ENCODE measurements at regions not wholly inside any gene's neighbourhood (a gene's known extent, or its start where the extent isn't known, plus 50 kb on each side); places are given as distances from the start of the nearest gene placed in this dataset.

DNA sequence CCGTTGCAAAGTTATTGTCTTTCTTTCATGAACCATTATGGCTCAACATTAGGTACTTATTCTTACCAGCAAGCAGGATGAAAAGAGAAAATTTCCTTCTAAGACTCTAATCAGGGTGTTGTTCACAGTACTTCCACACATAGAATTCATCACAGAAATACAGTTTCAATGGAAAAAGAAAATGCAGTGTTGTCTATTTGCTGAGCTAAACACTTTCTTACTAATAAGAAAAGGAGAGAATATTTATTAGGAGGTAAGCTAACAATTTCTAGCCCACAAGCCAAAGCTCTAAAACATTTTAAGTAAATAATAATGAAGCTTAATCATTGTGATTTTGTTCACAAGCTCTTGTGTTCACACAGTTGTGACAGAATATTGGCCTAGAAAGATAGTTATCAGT lies 1772.8 kb upstream of the PCDH7 start:
- TF ChIP-seq HDGF (IDR thresholded peaks at IDR 0.05; ENCODE audit: borderline replicate concordance): no peak
- TF ChIP-seq TARDBP (IDR thresholded peaks at IDR 0.05): no peak
- no peak for TF ChIP-seq CTBP1 (IDR thresholded peaks at IDR 0.05; ENCODE audit: borderline replicate concordance)
- TF ChIP-seq, protein P1, sequence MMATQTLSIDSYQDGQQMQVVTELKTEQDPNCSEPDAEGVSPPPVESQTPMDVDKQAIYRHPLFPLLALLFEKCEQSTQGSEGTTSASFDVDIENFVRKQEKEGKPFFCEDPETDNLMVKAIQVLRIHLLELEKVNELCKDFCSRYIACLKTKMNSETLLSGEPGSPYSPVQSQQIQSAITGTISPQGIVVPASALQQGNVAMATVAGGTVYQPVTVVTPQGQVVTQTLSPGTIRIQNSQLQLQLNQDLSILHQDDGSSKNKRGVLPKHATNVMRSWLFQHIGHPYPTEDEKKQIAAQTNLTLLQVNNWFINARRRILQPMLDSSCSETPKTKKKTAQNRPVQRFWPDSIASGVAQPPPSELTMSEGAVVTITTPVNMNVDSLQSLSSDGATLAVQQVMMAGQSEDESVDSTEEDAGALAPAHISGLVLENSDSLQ (IDR thresholded peaks at IDR 0.05): no peak
- no peak for TF ChIP-seq LEF1 (IDR thresholded peaks at IDR 0.05; ENCODE audit: borderline replicate concordance)
- no peak for TF ChIP-seq L3MBTL2 (conservative IDR thresholded peaks at IDR 0.05)
- TF ChIP-seq NFRKB (IDR thresholded peaks at IDR 0.05): no peak
- TF ChIP-seq ELF4 (IDR thresholded peaks at IDR 0.05): no peak
- no peak for TF ChIP-seq SUZ12 (IDR thresholded peaks at IDR 0.05)
- TF ChIP-seq FOXK2 (IDR thresholded peaks at IDR 0.05): no peak
- TF ChIP-seq FOXM1 (IDR thresholded peaks at IDR 0.05; ENCODE audit: borderline replicate concordance): no peak
- TF ChIP-seq SP1 (IDR thresholded peaks at IDR 0.05): no peak
- TF ChIP-seq BHLHE40 (IDR thresholded peaks at IDR 0.05; ENCODE audit: borderline replicate concordance): no peak
- TF ChIP-seq FOXA1 (IDR thresholded peaks at IDR 0.05): no peak
- no peak for TF ChIP-seq ARNT (IDR thresholded peaks at IDR 0.05)
- TF ChIP-seq ZNF384 (IDR thresholded peaks at IDR 0.05): no peak
- no peak for DNase-seq (ENCODE audit: extremely low spot score)
- CTCF ChIA-PET: no interaction called here
- POLR2A ChIA-PET: no interaction called here

DNA sequence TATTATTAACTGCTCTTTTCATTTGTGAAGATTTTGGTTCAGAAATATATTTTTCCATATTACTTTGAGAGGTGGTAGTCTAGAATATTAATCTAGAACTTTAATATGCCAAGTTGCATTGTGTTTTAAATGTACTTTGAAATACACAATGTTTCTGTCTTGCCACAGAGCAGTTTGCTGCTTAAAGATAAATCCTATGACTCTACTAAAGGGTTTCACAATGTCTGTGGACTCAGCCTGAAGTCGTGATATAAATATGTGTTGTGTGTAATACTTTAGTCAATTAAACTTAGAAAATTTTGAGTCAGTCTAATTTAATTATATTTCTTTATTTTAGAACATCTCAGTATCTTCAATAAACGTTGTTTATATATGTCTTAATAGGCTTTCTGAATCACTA lies 1771.7 kb upstream of the PCDH7 start:
- TF ChIP-seq, protein P1 (IDR thresholded peaks at IDR 0.05): no peak
- no peak for TF ChIP-seq BHLHE40 (IDR thresholded peaks at IDR 0.05; ENCODE audit: borderline replicate concordance)
- TF ChIP-seq FOXM1 (IDR thresholded peaks at IDR 0.05; ENCODE audit: borderline replicate concordance): no peak
- no peak for TF ChIP-seq ARNT (IDR thresholded peaks at IDR 0.05)
- no peak for TF ChIP-seq ZNF384 (IDR thresholded peaks at IDR 0.05)
- no peak for TF ChIP-seq FOXK2 (IDR thresholded peaks at IDR 0.05)
- TF ChIP-seq L3MBTL2 (conservative IDR thresholded peaks at IDR 0.05): no peak
- TF ChIP-seq LEF1 (IDR thresholded peaks at IDR 0.05; ENCODE audit: borderline replicate concordance): no peak
- no peak for TF ChIP-seq HDGF (IDR thresholded peaks at IDR 0.05; ENCODE audit: borderline replicate concordance)
- TF ChIP-seq SP1 (IDR thresholded peaks at IDR 0.05): no peak
- DNase-seq (ENCODE audit: extremely low spot score): no peak
- ChIA-PET POLR2A (no interaction called here), CTCF (no interaction called here)

DNA sequence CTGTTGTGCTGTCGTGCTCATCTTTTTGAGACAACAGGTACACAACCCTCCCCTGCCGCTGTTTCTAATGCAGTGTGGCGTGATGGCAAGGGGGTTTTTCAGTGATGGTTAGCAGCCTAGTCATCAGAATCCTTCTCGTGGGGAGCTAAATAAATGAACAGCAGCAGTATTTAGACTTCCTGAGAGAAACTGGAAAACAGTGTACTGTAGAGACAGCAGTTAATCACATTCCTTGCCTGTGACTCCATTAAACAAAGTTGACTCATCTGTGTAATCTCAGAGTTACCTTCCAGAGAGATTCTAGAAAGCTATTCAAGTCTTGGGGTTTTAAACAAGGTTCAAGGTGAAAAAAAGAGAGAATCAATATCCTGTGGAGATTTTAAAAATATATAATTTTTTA lies 1753.2 kb upstream of the PCDH7 start:
- ChIA-PET CTCF (no interaction called here), POLR2A (interaction anchor here (0.6 kb wide), 1 partner anchor 612 kb away, joined by 3 read pairs; no protein-coding TSS in a partner anchor)
- no peak for DNase-seq (ENCODE audit: extremely low spot score)
- TF ChIP-seq CTBP1 (IDR thresholded peaks at IDR 0.05; ENCODE audit: borderline replicate concordance) (no peak), FOXA1 (IDR thresholded peaks at IDR 0.05) (no peak), SP1 (IDR thresholded peaks at IDR 0.05) (no peak), TARDBP (IDR thresholded peaks at IDR 0.05) (no peak), BHLHE40 (IDR thresholded peaks at IDR 0.05; ENCODE audit: borderline replicate concordance) (no peak), ARNT (IDR thresholded peaks at IDR 0.05) (no peak)

DNA sequence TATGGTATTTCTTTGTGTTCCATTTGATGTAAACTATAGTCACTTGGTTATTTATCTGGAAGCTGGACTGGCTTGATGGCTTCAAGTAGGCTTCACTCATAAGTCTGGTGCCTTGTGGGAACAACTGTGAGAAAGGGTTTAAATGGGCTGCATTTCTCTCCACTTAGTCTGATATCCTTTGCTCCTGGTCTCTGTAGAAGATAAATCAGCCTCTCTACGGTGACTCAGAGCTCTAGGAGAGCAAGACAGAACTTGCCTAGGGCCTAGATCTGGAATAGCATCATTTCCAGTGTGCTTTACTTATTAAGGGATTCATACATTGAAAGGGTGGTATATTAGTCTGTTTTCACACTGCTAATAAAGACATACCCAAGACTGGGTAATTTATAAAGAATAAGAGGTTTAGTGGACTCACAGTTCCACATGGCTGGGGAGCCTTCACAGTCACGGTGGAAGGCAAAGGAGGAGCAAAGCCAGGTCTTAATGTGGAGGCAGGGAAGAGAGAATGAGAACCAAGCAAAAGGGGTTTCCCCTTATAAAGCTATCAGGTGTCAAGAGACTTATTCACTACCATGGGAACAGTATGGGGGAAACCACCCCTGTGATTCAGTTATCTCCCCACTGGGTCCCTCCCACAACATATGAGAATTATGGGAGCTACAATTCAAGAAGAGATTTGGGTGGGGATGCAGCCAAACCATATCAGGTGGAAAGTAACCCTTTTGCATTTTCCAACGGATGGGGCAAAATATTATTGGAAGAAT lies 1746.4 kb upstream of the PCDH7 start:
- ChIA-PET POLR2A (no interaction called here), CTCF (interaction anchor here (0.6 kb wide), 1 partner anchor 9 kb away, joined by 3 read pairs; no protein-coding TSS in a partner anchor)
- no peak for TF ChIP-seq BHLHE40 (IDR thresholded peaks at IDR 0.05; ENCODE audit: borderline replicate concordance)
- TF ChIP-seq L3MBTL2 (conservative IDR thresholded peaks at IDR 0.05): no peak
- TF ChIP-seq, protein P1 (IDR thresholded peaks at IDR 0.05): no peak
- no peak for TF ChIP-seq ARNT (IDR thresholded peaks at IDR 0.05)
- no peak for TF ChIP-seq HDGF (IDR thresholded peaks at IDR 0.05; ENCODE audit: borderline replicate concordance)
- TF ChIP-seq FOXM1 (IDR thresholded peaks at IDR 0.05; ENCODE audit: borderline replicate concordance): no peak
- TF ChIP-seq CTBP1 (IDR thresholded peaks at IDR 0.05; ENCODE audit: borderline replicate concordance): no peak
- TF ChIP-seq SP1 (IDR thresholded peaks at IDR 0.05): no peak
- no peak for TF ChIP-seq SUZ12 (IDR thresholded peaks at IDR 0.05)
- TF ChIP-seq ELF4 (IDR thresholded peaks at IDR 0.05): no peak
- no peak for TF ChIP-seq FOXA1 (IDR thresholded peaks at IDR 0.05)
- TF ChIP-seq FOXK2 (IDR thresholded peaks at IDR 0.05): no peak
- no peak for TF ChIP-seq ZNF384 (IDR thresholded peaks at IDR 0.05)
- no peak for TF ChIP-seq TARDBP (IDR thresholded peaks at IDR 0.05)
- TF ChIP-seq NFRKB (IDR thresholded peaks at IDR 0.05): no peak
- TF ChIP-seq LEF1 (IDR thresholded peaks at IDR 0.05; ENCODE audit: borderline replicate concordance): no peak
- no peak for DNase-seq (ENCODE audit: extremely low spot score)

DNA sequence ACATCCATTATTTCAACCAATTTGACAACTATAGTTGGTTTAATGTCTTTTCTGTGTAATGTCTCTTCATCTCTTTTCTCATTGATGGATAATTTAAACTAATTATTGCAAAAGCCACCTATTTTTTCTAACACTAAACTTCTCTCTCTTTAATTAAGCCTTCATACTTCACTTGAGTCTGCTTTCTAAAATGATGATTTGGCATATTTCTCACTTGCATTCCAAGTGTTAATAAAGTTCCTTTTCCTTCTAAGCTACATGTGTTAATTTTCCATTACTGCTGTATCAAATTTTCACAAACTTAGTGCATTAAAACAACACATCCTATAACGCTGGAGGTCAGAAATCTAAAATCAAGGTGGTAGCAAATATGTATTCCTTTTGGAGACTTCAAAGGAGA lies 1743.8 kb upstream of the PCDH7 start:
- CTCF ChIA-PET: no interaction called here
- POLR2A ChIA-PET: no interaction called here
- DNase-seq (ENCODE audit: extremely low spot score): no peak
- TF ChIP-seq FOXK2 (IDR thresholded peaks at IDR 0.05) (no peak), ZNF384 (IDR thresholded peaks at IDR 0.05) (no peak)

DNA sequence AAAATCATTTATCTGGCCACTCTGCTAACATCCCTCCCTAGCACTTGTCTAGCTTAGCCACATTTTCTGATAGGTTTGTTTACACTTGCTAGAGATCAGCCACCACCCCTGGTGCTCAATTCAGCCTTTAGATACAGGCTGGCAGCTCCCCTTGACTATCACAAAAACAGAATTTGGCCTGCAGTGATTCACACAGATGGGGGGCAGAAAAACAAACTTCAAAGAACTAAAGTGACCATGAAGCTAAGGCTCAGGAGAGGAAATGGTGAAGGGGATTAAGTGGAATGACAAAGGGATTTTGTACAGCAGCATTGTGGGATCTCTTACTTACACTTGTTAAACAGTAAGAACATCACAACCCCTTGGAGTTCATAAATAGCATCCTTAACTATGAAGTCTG lies 1718.0 kb upstream of the PCDH7 start:
- no peak for DNase-seq (ENCODE audit: extremely low spot score)
- POLR2A ChIA-PET: no interaction called here
- CTCF ChIA-PET: no interaction called here
- TF ChIP-seq FOXK2 (IDR thresholded peaks at IDR 0.05) (no peak), SUZ12 (IDR thresholded peaks at IDR 0.05) (no peak), FOXA1 (IDR thresholded peaks at IDR 0.05) (no peak), NFRKB (IDR thresholded peaks at IDR 0.05) (no peak), CTBP1 (IDR thresholded peaks at IDR 0.05; ENCODE audit: borderline replicate concordance) (no peak), L3MBTL2 (conservative IDR thresholded peaks at IDR 0.05) (no peak), HDGF (IDR thresholded peaks at IDR 0.05; ENCODE audit: borderline replicate concordance) (no peak), BHLHE40 (IDR thresholded peaks at IDR 0.05; ENCODE audit: borderline replicate concordance) (no peak), ZNF384 (IDR thresholded peaks at IDR 0.05) (no peak), ARNT (IDR thresholded peaks at IDR 0.05) (no peak)
- TF ChIP-seq, protein P1 (IDR thresholded peaks at IDR 0.05): no peak

All from HEK293T (cell line).